SK-N-SH treated with all-trans-retinoic acid at 6 μM for 48 hours (cell line): ENCODE measurements at regions not wholly inside any gene's neighbourhood (a gene's known extent, or its start where the extent isn't known, plus 50 kb on each side); places are given as distances from the start of the nearest gene placed in this dataset.

ENCODE experiments used
- ATAC-seq: fragments of 200-7000 bp; cut with Tn5 transposase; 3 replicates; pipeline ENCODE4 v1.9.1; 2020; ENCODE audit warnings: mild to moderate bottlenecking, moderate library complexity
- ARNTL ChIP-seq: fragments of 450-650 bp; formaldehyde crosslinking; IDR thresholded peaks from 2 replicates; pipeline ENCODE4 v1.5.0; 2020; ENCODE audit warnings: low read depth, mild to moderate bottlenecking, moderate library complexity, borderline replicate concordance
- BACH2 ChIP-seq: fragments of 250-450 bp; sonication (Bioruptor Pico); IDR thresholded peaks from 2 replicates; pipeline ENCODE4 v1.9.0; 2021; ENCODE audit warnings: mild to moderate bottlenecking, borderline replicate concordance
- CREB5 ChIP-seq: fragments of 250-450 bp; sonication (Bioruptor Pico); IDR thresholded peaks from 2 replicates; pipeline ENCODE4 v1.5.1; 2020; ENCODE audit warnings: low read depth, mild to moderate bottlenecking, moderate library complexity
- CSDC2 ChIP-seq: fragments of 250-450 bp; sonication (Bioruptor Pico); IDR thresholded peaks from 2 replicates; pipeline ENCODE4 v1.5.0; 2020; ENCODE audit warnings: mild to moderate bottlenecking, moderate library complexity
- CSRNP3 ChIP-seq: fragments of 250-450 bp; sonication (Bioruptor Pico); IDR thresholded peaks from 2 replicates; pipeline ENCODE4 v1.5.1; 2021; ENCODE audit warnings: mild to moderate bottlenecking, moderate library complexity
- ESRRG ChIP-seq: fragments of 250-450 bp; sonication (Bioruptor Pico); IDR thresholded peaks from 2 replicates; pipeline ENCODE4 v1.6.1; 2021; ENCODE audit warnings: mild to moderate bottlenecking
- ISL1 ChIP-seq: fragments of 250-450 bp; sonication (Bioruptor Pico); IDR thresholded peaks from 2 replicates; pipeline ENCODE4 v2.1.2; 2022; ENCODE audit warnings: mild to moderate bottlenecking, moderate library complexity
- OSR1 ChIP-seq: fragments of 250-450 bp; sonication (Bioruptor Pico); IDR thresholded peaks from 2 replicates; pipeline ENCODE4 v1.8.0; 2022; ENCODE audit warnings: moderate library complexity, mild to moderate bottlenecking, inconsistent platforms
- PATZ1 ChIP-seq: fragments of 250-450 bp; sonication (Bioruptor Pico); IDR thresholded peaks from 2 replicates; pipeline ENCODE4 v1.8.0; 2020; ENCODE audit warnings: mild to moderate bottlenecking, moderate library complexity, borderline replicate concordance
- POU6F1 ChIP-seq: fragments of 250-450 bp; sonication (Bioruptor Pico); IDR thresholded peaks from 2 replicates; pipeline ENCODE4 v1.8.0; 2021; ENCODE audit warnings: low read depth, mild to moderate bottlenecking, moderate library complexity, borderline replicate concordance
- PPARA ChIP-seq: fragments of 250-450 bp; sonication (Bioruptor Pico); IDR thresholded peaks from 2 replicates; pipeline ENCODE4 v1.5.0; 2020; ENCODE audit warnings: mild to moderate bottlenecking, borderline replicate concordance
- RARB ChIP-seq: fragments of 250-450 bp; sonication (Bioruptor Pico); IDR thresholded peaks from 2 replicates; pipeline ENCODE4 v1.8.0; 2021; ENCODE audit warnings: mild to moderate bottlenecking, moderate library complexity
- SNAI2 ChIP-seq: fragments of 250-450 bp; sonication (Bioruptor Pico); IDR thresholded peaks from 2 replicates; pipeline ENCODE4 v1.5.0; 2020; ENCODE audit warnings: mild to moderate bottlenecking, moderate library complexity
- TCF4 ChIP-seq: fragments of 250-450 bp; sonication (Bioruptor Pico); IDR thresholded peaks from 2 replicates; pipeline ENCODE4 v1.8.0; 2021; ENCODE audit warnings: mild to moderate bottlenecking, moderate library complexity, borderline replicate concordance
- TOX ChIP-seq: fragments of 250-450 bp; sonication (Bioruptor Pico); IDR thresholded peaks from 2 replicates; pipeline ENCODE4 v1.8.0; 2021; ENCODE audit warnings: mild to moderate bottlenecking, moderate library complexity, borderline replicate concordance
- ZC3H10 ChIP-seq: fragments of 250-450 bp; sonication (Bioruptor Pico); IDR thresholded peaks from 2 replicates; pipeline ENCODE4 v1.5.1; 2021; ENCODE audit warnings: mild to moderate bottlenecking, moderate library complexity
- ZFP3 ChIP-seq: fragments of 250-450 bp; sonication (Bioruptor Pico); IDR thresholded peaks from 2 replicates; pipeline ENCODE4 v1.5.0; 2020; ENCODE audit warnings: mild to moderate bottlenecking, moderate library complexity
- ZFP30 ChIP-seq: fragments of 450-650 bp; formaldehyde crosslinking; IDR thresholded peaks from 2 replicates; pipeline ENCODE4 v1.5.0; 2022; ENCODE audit warnings: mild to moderate bottlenecking, moderate library complexity
- ZNF70 ChIP-seq: fragments of 450-650 bp; formaldehyde crosslinking; IDR thresholded peaks from 2 replicates; pipeline ENCODE4 v1.5.0; 2020; ENCODE audit warnings: mild to moderate bottlenecking, moderate library complexity
- ZNF8 ChIP-seq: fragments of 450-650 bp; formaldehyde crosslinking; IDR thresholded peaks from 2 replicates; pipeline ENCODE4 v1.5.0; 2020; ENCODE audit warnings: mild to moderate bottlenecking, moderate library complexity

GRCh38 chr17:54814371-54814770, 86.3 kb upstream of the TOM1L1 start:
- ATAC-seq: no peak
- TF ChIP-seq ZFP3 (CRISPR knock-in tag): no peak
- no peak for TF ChIP-seq ISL1 (CRISPR knock-in tag)
- no peak for TF ChIP-seq CSRNP3 (CRISPR knock-in tag)
- no peak for TF ChIP-seq ZC3H10 (CRISPR knock-in tag)
- TF ChIP-seq OSR1 (CRISPR knock-in tag): no peak

GRCh38 chr17:54834086-54834485, 66.6 kb upstream of the TOM1L1 start:
- ATAC-seq: no peak

GRCh38 chr17:54835015-54835414, 65.6 kb upstream of the TOM1L1 start:
- no peak for TF ChIP-seq CSDC2 (CRISPR knock-in tag)
- no peak for TF ChIP-seq SNAI2 (CRISPR knock-in tag)
- no peak for TF ChIP-seq BACH2 (CRISPR knock-in tag)
- TF ChIP-seq OSR1 (CRISPR knock-in tag): no peak
- TF ChIP-seq CREB5 (CRISPR knock-in tag): no peak
- TF ChIP-seq RARB: no peak
- no peak for TF ChIP-seq PATZ1 (CRISPR knock-in tag)
- TF ChIP-seq TCF4: no peak
- no peak for TF ChIP-seq ISL1 (CRISPR knock-in tag)
- no peak for TF ChIP-seq POU6F1
- no peak for TF ChIP-seq ZC3H10 (CRISPR knock-in tag)
- TF ChIP-seq ZNF70 (CRISPR knock-in tag): no peak
- no peak for TF ChIP-seq TOX
- no peak for TF ChIP-seq CSRNP3 (CRISPR knock-in tag)
- TF ChIP-seq PPARA: no peak
- no peak for TF ChIP-seq ESRRG
- no peak for TF ChIP-seq ZNF8 (CRISPR knock-in tag)

More at GRCh38 chr17:54834086-54834485, 66.6 kb upstream of the TOM1L1 start:
- TF ChIP-seq ZFP3 (CRISPR knock-in tag) (no peak), ZFP30 (CRISPR knock-in tag) (no peak), CSDC2 (CRISPR knock-in tag) (no peak), ZC3H10 (CRISPR knock-in tag) (no peak), ARNTL (CRISPR knock-in tag) (no peak), OSR1 (CRISPR knock-in tag) (no peak), ZNF70 (CRISPR knock-in tag) (no peak), CREB5 (CRISPR knock-in tag) (no peak)

More at GRCh38 chr17:54835015-54835414, 65.6 kb upstream of the TOM1L1 start:
- no peak for ATAC-seq
